Kidney epithelial cell (primary cell): ENCODE measurements at regions not wholly inside any gene's neighbourhood (a gene's known extent, or its start where the extent isn't known, plus 50 kb on each side); places are given as distances from the start of the nearest gene placed in this dataset.

Experiments used
- DNase-seq: peaks from one replicate; pipeline ENCODE4 v3.0.0-alpha.2; 2010; ENCODE audit warnings: low read depth
- H3K27me3 ChIP-seq: 2 replicates; pipeline ENCODE4 v1.6.0; 2011; ENCODE audit warnings: low read length; ENCODE audit not compliant: control insufficient read depth, insufficient read depth
- H3K36me3 ChIP-seq: 2 replicates; pipeline ENCODE4 v1.5.1; 2011; ENCODE audit warnings: low read length; ENCODE audit not compliant: control insufficient read depth, insufficient read depth
- H3K4me3 ChIP-seq: 2 replicates; pipeline ENCODE4 v1.5.1; 2011; ENCODE audit warnings: low read depth, mild to moderate bottlenecking, control low read depth, low read length
- TF ChIP-seq, protein P1 (sequence below): IDR thresholded peaks from 2 replicates; pipeline ENCODE4 v1.5.1; 2011; ENCODE audit warnings: mild to moderate bottlenecking, moderate library complexity, low read length, control low read depth, inconsistent platforms; ENCODE audit not compliant: insufficient read depth, poor library complexity, severe bottlenecking

- no peak overlapping the region for H3K4me3 ChIP-seq
- H3K36me3 ChIP-seq, result no peaks in the 10 kb centered on the region
- H3K27me3 ChIP-seq, result no peaks in the 10 kb centered on the region
- DNase-seq, result no peak
- TF ChIP-seq, protein P1, sequence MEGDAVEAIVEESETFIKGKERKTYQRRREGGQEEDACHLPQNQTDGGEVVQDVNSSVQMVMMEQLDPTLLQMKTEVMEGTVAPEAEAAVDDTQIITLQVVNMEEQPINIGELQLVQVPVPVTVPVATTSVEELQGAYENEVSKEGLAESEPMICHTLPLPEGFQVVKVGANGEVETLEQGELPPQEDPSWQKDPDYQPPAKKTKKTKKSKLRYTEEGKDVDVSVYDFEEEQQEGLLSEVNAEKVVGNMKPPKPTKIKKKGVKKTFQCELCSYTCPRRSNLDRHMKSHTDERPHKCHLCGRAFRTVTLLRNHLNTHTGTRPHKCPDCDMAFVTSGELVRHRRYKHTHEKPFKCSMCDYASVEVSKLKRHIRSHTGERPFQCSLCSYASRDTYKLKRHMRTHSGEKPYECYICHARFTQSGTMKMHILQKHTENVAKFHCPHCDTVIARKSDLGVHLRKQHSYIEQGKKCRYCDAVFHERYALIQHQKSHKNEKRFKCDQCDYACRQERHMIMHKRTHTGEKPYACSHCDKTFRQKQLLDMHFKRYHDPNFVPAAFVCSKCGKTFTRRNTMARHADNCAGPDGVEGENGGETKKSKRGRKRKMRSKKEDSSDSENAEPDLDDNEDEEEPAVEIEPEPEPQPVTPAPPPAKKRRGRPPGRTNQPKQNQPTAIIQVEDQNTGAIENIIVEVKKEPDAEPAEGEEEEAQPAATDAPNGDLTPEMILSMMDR, result no peak
These were observed 474.4 kb downstream of the INSC start for GRCh38 chr11:15589070-15589626.

- DNase-seq, result no peak
- Histone ChIP-seq H3K4me3 (no peak overlapping the region), H3K36me3 (no peaks in the 10 kb centered on the region), H3K27me3 (no peaks in the 10 kb centered on the region)
- TF ChIP-seq, protein P1, result no peak
These were observed 475.4 kb downstream of the INSC start for GRCh38 chr11:15590132-15590531.

DNA sequence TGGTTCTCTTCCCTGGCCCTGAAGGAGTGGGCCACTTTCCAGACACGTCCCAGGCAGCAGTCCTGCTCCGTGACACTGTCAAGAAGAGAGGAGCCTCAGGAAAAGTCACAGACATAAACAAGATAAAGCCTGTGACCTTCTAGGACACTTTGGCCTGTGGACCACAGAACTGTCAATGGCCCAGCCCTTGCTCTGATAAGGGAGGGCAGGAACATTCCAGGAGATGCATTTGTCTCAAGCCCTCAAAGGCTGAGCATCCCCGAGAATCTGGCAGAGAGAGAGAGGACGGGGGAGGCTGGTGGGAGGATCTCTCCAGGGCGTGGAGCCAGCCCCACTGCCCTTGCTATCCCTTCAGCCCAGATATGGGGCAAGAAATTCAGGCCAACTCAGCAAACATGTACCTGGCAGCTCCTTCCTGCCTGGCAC, 476.4 kb downstream of the INSC start:
- Histone ChIP-seq H3K4me3 (no peak overlapping the region), H3K36me3 (no peaks in the 10 kb centered on the region), H3K27me3 (no peaks in the 10 kb centered on the region)
- TF ChIP-seq, protein P1, result no peak
- no peak for DNase-seq

DNA sequence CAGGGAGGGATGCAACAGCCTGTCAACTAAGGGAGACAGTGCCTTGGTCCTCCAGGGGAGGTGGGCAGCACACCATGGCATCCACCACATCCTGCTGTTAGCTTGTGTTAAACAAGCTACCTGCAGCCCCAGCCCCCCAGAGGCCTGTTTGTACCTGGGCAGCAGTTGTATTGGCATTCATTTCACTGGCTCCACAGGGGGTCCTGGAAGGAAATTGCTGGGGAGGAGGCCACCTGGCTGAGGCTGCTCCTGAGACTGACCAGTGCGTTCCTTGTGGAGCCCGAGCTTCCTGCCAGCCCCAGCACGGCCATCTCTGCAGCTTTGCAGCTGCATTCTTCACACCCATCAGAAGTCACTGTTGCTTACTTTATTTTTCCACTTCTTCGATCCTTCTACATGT, 479.9 kb downstream of the INSC start:
- TF ChIP-seq, protein P1, result no peak
- Histone ChIP-seq H3K36me3 (no peaks in the 10 kb centered on the region), H3K4me3 (no peak overlapping the region), H3K27me3 (no peaks in the 10 kb centered on the region)
- no peak for DNase-seq

DNA sequence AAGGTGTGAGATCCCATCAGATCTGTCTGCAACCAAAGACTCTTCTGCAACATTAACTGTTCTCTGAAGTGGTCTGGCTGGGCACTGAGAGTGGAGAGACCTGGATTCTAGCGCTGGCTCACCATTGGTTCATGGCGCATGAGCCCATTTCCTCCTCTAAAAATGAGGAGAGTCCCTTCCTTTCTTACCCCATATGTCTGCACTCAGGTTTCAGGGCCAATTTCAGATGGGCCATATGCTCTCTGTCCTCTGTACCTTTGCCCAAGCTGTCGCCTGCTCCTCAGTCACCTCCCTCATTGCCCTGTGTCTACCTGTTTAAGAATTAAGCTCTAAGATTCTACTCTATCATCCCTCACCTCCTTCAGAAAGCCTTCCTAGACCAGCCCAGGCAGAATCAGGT, 484.7 kb downstream of the INSC start:
- TF ChIP-seq, protein P1, result no peak

GRCh38 chr11:15602047-15602446, 487.3 kb downstream of the INSC start:
- Histone ChIP-seq H3K36me3 (no peaks in the 10 kb centered on the region), H3K4me3 (no peak overlapping the region), H3K27me3 (no peaks in the 10 kb centered on the region)
- TF ChIP-seq, protein P1, result no peak
- DNase-seq, result no peak

More for the DNA sequence above, 484.7 kb downstream of the INSC start:
- DNase-seq, result no peak
- no peaks in the 10 kb centered on the region for H3K27me3 ChIP-seq
- no peak overlapping the region for H3K4me3 ChIP-seq
- no peaks in the 10 kb centered on the region for H3K36me3 ChIP-seq
